Neural cell (in vitro differentiated cells): ENCODE measurements at regions not wholly inside any gene's neighbourhood (a gene's known extent, or its start where the extent isn't known, plus 50 kb on each side); places are given as distances from the start of the nearest gene placed in this dataset.

Experiments
- CTCF ChIP-seq: fragments of 450-650 bp; IDR thresholded peaks from 2 replicates; pipeline ENCODE4 v1.5.1; 2014; ENCODE audit warnings: antibody characterized with exemption, mild to moderate bottlenecking, moderate library complexity; ENCODE audit not compliant: poor library complexity, severe bottlenecking
- EP300 ChIP-seq: fragments of 450-650 bp; conservative IDR thresholded peaks from 2 replicates; pipeline ENCODE4 v1.6.1; 2014; ENCODE audit warnings: antibody characterized with exemption, mild to moderate bottlenecking, moderate library complexity; ENCODE audit not compliant: poor library complexity, severe bottlenecking
- EZH2 ChIP-seq: fragments of 200-600, 300-800 bp; shearing (Covaris generic), sonication (generic); IDR thresholded peaks from 2 replicates; pipeline ENCODE4 v1.6.1; 2014; ENCODE audit warnings: antibody characterized with exemption, low read length, borderline replicate concordance, mild to moderate bottlenecking; ENCODE audit not compliant: insufficient read depth, poor library complexity, severe bottlenecking
- MXI1 ChIP-seq: fragments of 450-650 bp; conservative IDR thresholded peaks from 2 replicates; pipeline ENCODE4 v1.6.1; 2014; ENCODE audit warnings: antibody characterized with exemption, mild to moderate bottlenecking; ENCODE audit not compliant: poor library complexity, severe bottlenecking
- POLR2AphosphoS5 ChIP-seq: IDR thresholded peaks from 2 replicates; pipeline ENCODE4 v1.6.1; 2012
- REST ChIP-seq: IDR thresholded peaks from 2 replicates; pipeline ENCODE4 v1.6.1; 2012; ENCODE audit warnings: borderline replicate concordance
- SMC3 ChIP-seq: fragments of 450-650 bp; conservative IDR thresholded peaks from 2 replicates; pipeline ENCODE4 v1.6.1; 2014; ENCODE audit warnings: antibody characterized with exemption, mild to moderate bottlenecking, moderate library complexity; ENCODE audit not compliant: poor library complexity
- TAF1 ChIP-seq: IDR thresholded peaks from 2 replicates; pipeline ENCODE4 v1.6.1; 2012; ENCODE audit warnings: low read depth

GRCh38 chr4:66429276-66429675 is 759.0 kb upstream of the EPHA5 start:
- TF ChIP-seq EZH2, result no peak
- TF ChIP-seq MXI1, result no peak
- no peak for TF ChIP-seq TAF1
- TF ChIP-seq POLR2AphosphoS5, result no peak
- TF ChIP-seq CTCF, result no peak
- no peak for TF ChIP-seq SMC3
- TF ChIP-seq REST, result no peak
- TF ChIP-seq EP300, result no peak
